RPMI7951 (cell line): ENCODE measurements at regions not wholly inside any gene's neighbourhood (a gene's known extent, or its start where the extent isn't known, plus 50 kb on each side); places are given as distances from the start of the nearest gene placed in this dataset.

ENCODE experiments used
- DNase-seq: peaks from one replicate; pipeline ENCODE4 v3.0.0-alpha.2; 2012; ENCODE audit warnings: low read depth

DNA sequence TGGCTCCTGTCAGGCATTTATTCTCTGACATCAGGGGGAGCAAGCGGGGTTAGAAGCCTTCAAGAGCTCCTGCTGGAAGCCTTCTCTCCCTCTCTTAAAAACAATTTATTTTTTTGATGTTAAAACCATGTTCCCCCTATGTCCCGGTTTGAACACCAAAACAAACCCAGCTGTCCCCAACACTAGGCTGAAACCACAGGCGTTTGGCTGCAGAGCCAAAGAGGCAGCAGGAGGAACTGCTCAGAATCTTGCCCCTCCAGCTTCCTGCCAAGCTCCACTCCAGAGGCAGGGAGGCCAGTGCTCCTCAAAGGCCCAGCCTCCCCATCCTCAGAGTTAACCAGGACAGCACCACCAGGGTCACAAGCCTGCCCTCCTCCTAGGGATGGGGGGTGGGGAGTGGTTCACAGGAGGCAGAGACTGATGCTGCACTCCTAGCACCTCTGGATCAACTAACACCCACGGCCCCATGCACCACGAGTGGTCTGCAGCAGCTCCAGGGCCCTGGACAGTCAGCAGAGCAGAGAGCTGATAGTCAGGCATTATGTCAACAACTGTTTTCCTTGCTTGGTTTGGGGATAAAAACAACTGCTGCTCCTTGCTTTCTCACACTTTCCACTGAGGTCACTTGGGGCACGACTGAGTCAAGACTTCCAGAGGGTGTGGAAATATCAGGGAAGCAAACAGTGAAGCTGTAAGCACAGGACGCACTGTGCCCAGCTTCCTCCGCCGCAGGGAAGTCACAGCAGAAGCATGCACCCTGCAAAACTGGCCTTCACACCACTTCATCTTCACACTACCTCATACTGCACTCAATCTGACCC, 96.5 kb upstream of the ADRA1B start:
- DNase-seq = no peak

DNA sequence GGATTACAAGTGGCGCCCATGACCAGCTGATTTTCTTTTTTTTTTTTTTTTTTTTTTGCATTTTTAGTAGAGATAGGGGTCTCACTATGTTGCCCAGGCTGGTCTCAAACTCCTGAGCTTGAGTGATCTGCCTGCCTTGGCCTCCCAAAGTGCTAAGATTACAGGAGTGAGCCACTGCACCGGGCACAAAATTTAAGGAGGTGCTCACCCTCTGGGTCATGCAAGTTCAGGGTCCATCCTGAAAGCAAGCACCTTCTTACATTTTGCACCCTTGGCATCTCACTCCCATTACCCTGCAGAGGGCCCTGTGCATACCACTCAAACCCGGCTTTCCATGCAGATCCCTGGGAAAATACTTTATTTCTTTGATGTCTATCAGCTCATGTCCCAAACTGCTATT, 95.6 kb upstream of the ADRA1B start:
- DNase-seq = no peak

DNA sequence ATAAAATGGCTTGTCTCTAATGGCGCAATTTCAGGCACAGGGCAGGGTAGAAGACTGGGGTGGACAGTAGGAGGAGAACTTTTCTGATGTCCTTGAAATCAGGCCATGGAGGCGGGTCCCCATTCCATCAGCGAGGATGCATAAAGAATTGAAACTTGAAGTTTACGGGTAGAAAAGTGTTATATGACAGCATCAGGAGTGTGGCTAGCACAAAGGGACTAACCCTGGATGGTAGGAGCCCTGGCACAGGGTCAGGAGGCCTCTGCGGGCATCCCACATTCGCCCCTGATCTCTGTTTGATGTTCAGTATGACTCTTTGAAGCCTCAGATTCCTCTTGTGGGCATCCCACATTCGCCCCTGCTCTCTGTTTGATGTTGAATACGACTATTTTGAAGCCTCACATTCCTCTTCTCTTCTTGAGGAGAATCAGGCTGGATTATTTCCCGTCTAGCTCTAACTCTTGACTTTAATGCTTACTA, 94.8 kb upstream of the ADRA1B start:
- no peak for DNase-seq

DNA sequence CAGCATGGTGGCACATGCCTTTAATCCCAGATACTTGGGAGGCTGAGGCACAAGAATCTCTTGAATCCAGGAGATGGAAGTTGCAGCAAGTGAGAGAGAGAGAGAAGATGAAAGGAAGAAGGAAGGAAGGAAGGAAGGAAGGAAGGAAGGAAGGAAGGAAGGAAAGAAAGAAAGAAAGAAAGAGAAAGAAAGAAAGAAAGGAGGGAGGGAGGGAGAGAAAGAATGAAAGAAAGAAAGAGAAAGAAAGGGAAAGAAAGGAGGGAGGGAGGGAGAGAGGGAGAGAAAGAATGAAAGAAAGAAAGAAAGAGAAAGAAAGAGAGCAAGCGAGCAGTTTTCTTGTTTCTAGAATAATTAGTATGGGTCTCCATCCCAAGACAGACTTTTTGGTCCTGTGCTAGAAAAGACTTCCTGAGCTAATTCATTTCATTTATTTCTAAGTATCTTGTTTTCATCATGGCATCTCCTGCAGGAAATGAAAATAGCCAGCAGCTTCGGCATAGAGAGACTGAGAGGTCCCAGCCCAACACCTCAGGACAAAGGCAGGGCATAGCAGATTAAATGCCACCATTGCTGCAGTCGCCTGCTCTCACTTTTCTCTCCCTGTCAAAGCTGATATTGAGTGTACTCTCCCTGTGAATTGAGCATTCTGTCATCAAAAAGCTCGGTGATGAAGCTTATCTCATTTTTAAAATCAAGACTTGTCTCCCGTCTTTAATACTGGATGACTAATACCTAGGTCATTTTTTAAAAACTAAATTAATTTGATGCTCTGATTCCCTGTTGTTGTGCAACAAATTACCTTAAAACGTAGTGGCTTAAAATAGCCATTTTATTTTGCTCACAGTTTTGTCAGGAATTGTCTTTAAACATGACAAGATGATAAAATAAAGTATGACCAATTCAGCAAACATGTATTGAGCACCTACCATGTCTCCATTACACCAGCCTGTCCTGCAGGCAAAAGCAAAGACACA, 91.8 kb upstream of the ADRA1B start:
- no peak for DNase-seq

DNA sequence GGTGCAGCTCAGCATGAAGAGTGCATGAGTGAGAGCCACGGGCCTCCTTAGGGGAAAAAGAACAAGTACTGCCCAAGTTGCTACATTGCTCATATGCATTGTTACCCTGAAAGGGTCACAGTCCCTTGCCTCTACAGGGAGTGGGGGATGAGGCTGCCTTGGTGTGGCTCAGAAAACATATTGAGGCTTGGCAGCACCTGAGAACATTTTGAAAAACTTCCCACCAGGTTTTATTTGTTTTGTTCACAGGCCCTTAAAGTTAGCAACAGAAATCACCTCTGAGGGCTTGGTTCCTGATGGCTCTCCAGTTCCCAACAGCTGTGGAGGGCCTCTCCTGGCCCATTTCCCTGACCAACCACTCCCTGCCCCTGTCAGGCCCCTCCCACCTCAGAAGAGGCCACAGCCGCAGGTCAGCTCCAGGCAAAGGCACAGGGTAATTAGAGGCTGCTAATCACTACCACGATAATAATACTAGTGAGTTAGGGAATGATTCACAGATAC, 90.7 kb upstream of the ADRA1B start:
- DNase-seq = peak; percentile 33

DNA sequence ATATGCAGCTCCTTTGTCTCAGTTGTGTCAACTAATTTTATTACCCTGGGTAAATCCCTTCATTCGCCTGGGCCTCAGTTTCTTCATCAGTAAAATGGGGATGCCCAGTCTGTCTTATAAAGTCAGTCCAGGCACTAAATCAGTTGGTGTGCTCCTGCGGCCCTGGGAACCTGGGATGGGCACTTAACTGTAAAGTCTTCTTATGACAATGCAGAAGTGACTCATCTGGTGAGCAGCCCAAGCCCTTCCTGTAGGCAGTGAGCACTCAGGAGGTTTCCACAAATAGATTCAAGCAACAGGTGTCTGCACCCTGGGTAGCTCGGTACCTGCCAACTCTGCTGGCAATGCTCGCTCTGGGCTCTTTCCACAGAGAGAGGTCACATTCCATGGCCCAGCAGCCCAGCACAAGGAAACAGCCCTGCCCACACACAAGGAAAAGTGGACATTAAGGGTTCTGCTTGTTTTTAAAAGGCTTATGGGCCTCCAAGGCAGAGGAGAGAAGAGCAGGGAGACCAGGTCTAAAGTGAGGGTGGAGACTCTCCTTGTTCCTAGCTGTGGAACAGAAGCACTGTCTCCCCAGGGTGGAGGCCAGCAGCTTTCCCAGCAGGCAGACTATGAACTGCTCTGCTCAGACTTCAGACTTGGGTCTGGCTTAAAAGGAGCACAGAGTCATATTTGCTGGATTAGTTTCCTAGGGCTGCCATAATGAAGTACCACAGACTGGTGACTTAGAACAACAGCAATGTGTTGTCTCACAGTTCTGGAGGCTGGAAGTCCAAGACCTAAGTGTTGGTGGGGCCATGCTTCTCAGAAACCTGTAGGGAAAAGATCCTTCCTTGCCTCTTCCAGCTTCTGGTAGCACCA, 89.7 kb upstream of the ADRA1B start:
- DNase-seq = peak; percentile 64

DNA sequence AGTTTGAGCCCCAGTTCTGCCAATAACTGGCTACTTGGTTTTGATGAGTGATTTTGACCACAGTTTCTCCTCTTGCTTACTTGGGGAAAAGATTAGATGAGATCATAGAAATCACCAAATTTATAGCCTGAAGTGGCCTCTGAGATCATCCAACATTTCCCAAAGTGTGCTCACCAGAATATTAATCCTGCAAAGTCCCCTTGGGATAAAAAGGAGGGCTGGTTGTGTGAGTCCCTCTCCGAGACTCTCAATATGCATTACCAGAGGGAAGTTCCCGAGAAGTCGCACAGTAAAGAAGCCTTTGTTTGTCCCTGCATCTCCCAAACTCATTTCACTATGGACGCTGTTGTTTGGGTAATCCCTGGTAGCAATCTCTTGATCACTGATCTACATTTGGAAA, 88.4 kb upstream of the ADRA1B start:
- no peak for DNase-seq

DNA sequence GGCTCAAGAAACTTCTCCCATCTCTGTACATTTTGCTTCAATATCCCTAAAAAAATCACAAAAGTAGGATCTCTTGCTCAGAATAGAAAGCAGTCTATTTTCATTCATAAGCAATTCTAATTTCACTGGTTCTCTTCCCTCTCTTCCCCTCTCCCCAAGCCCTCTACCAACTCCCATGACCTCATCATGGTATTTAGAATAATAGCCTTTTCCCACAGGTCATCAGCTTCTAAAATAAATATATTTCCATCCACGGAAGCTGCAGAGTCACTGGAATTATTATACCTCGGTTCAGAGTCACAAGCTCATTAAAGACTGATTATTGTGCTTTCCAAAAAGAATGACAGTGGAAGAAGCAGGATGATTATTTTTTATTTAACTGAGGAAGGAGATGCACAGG, 84.2 kb upstream of the ADRA1B start:
- DNase-seq = no peak

DNA sequence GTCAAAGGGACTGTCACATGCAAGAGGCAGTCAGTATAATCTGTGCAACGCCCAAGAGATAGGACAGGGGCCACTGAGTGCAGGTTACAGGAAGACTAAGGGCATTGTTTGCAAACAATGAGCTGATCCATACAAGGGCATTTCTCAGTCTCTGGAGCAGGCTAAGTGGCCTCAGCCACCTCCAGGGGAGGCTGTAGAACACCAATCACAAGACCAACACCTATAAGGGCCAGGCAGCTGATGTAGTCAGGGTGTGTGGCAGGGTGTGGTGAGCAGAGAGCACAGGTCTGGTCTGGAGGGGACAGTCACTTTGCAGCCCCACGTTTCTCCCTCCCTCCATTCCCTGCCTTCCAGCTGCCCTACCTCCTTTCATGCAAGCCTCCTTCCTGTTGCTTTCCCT, 83.2 kb upstream of the ADRA1B start:
- DNase-seq = no peak

DNA sequence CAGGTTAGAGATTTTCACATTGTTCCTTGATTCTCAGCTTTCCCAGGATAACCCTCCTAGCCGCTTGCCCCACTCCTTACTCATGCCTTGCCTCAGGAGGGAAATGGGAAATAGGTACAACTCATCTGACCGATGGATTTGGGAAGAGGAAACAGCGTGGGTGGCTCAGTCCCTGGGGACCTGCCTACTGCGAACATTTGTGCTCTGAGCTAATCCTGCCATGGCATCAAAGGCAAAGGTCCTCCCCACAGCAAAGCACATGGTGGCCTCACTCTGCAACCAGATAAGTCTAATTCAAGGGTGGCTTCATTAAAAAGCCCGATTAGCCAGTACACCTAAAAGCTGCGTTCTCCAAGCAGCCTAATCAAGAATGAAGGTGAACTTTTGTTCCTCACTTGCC, 82.4 kb upstream of the ADRA1B start:
- no peak for DNase-seq

DNA sequence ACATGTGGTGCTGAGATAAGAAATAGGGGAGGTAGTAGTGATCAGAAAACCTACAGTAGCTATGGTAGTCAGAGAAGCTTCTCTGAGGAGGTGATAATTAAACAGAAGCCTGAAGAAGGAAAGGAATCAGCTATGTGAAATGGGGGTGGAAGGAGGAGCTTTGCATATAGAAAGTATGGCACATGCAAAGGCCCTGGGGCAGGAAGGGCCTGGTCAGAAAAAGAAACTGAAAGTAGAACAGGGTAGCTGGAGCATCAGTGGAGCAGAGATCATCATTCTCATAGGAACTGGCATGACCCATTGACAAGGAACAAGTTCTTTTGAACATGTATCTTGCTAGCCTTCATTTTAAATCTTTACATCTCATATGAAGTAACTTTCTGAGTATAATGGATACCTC, 80.7 kb upstream of the ADRA1B start:
- DNase-seq = no peak

DNA sequence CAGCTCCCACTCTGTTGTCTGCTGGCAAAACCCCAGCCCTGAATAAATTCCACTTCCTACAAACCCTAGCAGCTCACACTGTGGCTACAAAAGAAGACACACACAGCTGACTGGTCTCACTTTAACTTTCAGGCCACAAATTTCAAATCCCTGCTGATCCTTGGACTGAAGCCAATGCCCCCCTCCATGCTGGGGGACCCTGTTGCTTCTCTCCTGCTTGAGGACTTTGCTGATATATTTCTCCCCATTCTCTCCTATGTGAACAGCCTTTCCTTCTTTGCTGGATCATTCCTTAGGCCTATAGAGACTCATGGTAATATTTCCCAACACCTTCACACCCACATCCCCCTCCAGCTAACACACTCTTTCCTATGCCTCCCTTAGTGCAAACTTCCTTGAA, 79.6 kb upstream of the ADRA1B start:
- no peak for DNase-seq

DNA sequence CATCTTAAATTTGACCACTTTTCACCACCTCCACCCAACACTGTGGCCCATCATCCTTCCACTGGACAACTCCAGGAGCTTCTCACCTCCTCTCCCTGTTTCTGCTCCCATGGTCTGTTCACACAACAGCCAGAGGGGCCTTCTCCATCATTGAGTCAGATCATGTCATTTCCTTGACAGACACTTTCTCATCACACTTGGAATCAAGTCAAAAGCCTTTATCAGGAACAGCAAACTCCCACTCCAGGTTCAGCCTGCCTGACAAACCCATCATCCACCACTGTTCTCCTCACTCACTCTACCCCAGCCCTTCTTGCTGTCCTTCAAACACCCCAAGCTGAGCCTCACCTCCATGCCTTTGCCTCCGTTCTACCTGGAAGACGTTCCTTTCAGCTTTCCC, 78.4 kb upstream of the ADRA1B start:
- DNase-seq = no peak

DNA sequence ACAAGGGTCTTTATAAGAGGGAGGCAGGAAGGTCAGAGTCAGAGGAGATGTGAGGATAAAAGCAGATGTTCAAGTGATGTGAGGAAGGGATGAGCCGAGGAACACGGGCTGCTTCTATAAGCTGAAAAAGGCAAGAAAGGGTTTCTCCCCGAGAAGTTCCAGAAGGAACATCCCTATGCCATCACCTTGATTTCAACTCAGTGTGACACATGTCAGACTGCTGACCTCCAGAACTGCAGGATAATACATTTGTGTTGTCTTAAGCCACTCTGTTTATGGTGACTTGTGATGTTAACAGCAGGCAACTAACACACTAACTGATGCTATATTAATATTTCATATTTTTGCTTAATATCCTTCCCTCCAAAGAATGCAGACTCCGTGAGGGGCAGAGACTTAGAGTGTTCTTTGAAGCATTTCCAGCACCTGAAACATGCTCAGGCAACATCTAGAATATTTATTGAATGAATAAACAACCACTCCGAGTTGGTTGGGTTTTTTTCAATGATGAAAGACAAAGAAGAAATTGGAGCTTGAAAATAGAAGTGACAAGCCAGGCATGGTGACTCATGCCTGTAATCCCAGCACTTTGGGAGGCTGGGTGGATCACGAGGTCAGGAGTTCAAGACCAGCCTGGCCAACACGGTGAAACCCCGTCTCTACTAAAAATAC, 77.6 kb upstream of the ADRA1B start:
- DNase-seq = no peak

DNA sequence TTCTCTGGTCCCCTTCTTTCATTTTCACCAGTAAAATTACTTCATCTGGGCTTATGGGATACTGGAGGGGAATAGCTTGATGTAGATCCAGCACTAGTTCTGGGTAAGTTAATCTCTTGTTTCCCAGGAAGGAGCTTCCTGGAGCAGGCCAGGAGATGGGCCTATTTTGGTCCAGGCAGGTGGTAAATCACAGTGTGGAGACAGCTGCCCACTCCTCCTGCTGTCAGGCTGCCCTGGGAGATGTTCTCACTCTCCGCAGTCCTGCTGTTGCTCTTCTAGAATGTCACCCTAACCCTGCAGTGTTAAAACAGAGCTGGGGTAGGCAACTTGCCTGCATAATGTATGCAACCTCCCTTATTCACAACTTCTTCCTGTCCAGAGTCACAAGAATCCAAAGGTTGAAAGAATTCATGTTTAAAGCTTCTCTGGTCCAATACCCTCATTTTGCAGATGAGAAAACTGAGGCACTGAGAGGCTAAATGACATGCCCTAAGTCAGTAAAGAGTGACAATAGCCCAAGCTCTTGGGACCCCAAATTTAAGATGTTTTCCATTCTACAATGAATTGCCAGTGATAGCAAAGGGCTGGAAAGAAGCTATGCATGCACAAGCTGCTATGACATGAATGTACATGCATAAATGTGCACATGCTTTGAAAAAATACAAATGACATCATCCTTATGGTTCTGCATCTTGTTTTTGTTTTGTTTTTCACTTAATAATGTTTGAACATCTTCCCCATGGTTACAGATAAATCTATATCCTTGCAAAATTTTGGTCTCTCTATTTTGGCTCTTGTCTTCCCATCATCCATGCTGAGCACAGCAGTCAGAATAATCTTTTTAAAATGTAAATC, 71.8 kb upstream of the ADRA1B start:
- DNase-seq = no peak

DNA sequence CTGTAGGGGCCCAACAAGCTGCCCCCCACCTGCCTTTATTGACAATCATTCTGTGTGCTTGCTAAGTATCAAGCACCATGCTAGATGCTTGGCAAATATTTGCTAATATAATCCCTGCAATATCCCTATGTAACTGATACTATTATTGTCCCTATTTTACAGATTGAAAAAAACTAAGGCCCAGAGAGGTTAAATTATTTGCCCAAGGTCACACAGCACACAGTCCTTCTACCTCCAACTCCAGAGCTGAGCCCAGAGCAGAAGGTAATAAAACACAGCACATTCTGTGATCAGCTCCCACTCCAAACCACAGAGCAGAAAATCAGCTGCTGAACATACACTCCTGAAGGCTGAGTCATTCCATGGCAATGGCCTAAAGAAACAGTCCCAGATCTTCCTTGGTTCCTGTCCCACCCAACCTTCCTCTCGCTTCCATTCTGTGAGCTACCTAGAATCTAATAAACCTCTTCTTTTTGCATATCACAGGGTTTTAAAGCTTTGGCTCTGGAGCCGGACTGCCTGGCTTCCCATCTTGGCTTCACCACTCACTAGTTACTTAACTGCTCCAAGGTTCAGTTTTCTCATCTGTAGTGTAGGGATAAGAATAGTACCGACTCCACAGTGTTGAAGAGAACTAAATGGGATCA, 66.7 kb upstream of the ADRA1B start:
- DNase-seq = peak; percentile 81

DNA sequence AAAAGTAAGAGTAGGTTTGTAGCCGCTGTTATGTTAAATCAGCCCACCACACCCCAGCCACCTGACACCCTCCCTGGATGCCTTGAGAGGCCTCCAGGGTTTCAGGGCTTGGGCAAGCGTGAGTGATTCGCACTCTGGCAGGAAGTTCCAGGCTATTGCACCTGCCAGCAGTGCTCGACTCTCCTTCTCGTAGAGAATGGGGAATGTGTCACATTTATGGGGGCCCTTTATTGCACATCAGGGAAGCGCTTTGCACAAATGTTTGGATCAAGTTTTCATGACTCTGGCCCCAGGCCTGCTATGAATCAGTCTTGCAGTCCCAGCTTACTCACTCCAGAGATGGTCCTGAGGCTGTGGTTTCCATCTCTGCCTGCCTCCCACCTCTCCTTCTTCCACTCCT, 66.1 kb upstream of the ADRA1B start:
- DNase-seq = peak; percentile 74

DNA sequence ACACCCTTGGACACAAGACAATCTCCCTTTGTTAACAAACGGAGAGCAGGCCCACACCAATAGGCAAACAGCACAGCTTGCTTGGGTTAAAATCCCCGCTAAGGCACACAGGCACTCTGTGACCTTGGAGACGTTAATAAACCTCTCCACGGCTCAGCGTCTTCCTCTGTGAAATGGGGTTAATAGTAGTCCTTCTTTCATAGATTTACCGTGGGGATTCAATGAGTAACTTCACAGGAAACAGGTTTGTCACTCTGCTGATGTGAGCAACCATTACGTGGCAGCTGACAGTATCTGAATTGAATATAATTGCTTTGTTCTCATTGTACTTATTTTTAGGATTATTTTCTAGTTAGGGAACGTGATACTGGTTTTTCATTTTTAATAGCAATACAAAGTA, 65.2 kb upstream of the ADRA1B start:
- DNase-seq = peak; percentile 39

DNA sequence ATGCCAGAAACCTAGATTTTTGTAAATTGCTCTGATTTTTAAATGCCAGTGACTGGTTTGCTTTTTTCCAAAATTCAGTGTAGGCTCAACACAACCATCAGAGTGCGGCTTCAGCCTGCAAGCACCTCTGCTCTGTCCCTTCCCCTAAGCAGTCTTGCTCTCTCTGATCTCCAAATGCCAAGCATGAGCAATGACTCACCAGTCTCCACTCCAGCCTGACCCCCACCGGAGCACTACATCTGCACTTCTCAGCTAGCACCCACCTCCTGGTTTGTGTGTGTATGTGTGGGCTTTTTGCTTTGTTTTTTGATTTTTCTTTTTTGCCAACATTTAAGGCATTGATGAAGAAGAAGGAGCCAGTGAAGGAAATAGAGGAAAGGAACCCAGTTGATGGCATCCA, 61.4 kb upstream of the ADRA1B start:
- peak; percentile 47 for DNase-seq
